Fibroblast of skin of abdomen (primary cell): ENCODE measurements at regions not wholly inside any gene's neighbourhood (a gene's known extent, or its start where the extent isn't known, plus 50 kb on each side); places are given as distances from the start of the nearest gene placed in this dataset.
"Not testable (repeated sequence)": the region's sequence is repeated elsewhere in the genome, so short reads cannot be mapped to it uniquely, and the experiment has no call there.

Experiments
- DNase-seq: peaks from one replicate; pipeline ENCODE4 v3.0.0-alpha.2; 2013

DNA sequence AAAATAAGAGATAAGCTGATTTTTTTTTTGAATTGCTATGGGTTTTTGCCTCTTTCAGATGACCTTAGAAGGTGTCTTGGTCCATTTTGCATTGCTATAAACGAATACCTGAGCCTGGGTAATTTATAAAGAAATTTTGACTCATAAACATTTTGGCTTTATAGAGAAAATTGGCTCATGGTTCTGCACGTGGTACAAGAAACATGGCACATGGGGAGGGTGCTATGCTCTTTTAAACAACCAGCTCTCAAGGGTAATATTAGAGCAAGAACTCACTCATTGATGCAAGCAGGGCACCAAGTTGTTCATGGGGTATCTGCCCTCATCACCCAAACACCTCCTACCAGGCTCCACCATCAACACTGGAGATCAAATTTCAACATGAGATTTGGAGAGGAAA is 408.8 kb downstream of the NUP35 start:
- DNase-seq = no peak

DNA sequence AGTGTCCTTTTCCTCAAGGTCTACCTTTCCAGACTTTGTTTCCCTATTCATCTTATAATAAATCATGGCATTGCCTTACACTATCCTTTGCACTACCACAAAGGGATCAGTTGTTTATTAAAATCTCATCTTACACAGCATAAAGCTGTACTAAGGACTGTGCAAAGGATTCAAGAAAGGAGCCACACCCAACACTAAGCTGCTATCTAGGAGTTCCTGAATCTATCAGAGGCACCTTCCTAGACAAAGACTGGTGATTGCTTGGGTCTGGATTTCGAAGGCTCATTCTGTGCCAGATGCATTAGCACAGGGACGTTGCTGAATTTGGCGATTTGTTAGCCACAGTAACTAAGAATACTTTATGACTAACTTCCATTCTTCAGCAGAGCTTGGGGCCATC is 412.0 kb downstream of the NUP35 start:
- no peak for DNase-seq

DNA sequence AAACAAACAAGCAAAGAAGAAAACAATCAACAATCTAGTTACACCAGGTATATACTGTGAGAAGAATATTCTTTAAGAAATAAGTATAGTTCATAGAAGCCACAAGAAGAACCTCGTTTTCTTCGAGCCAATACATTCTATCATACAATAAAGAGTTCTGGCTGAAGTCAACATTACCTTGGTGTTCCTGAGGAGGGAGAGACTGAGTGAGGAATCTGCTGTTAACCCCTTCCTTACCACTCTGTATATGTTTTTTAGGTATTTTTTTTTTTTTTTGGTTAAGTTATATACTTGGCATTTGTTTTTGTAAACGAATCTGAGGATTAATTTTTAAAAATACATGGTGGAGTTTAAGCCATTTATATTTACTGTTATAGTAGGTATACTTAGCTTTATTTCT is 412.5 kb downstream of the NUP35 start:
- no peak for DNase-seq

DNA sequence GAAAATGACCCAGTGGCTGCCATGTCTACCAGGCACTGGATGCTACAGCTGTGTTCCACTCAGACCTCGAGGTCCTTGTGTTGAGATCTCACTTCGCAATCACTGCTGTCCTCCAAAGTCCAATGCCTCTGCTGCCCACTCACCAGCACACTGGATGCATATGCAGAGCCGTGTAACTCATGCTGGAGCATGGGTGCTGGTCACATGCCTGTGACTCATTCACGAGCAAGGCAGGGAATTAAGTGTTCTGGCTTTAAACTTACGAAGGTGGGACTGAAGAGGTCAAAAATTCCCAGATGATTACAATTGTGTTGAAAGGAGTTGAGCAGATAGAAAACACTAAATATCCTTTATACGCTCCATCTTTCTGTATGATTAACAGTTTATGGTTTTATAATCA is 417.5 kb downstream of the NUP35 start:
- peak; percentile 5 for DNase-seq

DNA sequence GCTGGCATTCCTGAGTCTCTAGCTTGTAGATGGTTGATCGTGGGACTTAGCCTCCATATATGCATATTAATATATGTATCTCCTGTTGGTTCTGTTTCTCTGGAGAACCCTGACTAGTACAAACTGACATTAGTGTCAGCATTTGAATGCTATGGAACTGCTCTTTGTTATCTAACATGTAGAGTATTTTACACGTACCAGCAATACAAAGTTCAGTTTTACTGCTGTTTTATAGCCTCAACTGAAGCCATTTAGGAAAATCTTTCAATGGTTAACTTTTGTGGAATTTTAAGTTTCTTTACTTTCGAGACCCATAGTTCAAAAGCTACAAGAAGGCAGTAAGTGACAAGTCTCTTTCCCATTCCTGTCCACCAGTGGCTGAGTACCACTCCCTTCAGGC is 418.4 kb downstream of the NUP35 start:
- no peak for DNase-seq

DNA sequence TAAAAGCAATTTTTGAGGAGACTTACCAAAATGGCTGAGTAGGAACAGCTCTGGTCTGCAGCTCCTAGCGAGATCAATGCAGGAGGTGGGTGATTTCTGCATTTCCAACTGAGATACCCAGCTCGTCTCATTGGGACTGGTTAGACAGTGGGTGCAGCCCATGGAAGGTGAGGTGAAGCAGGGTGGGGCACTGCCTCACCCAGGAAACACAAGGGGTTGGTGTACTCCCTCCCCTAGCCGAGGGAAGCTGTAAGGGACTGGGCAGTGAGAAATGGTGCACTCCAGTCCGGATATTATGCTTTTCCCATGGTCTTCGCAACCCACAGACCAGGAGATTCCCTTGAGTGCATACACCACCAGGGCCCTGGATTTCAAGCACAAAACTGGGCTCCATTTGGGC is 419.0 kb downstream of the NUP35 start:
- no peak for DNase-seq

DNA sequence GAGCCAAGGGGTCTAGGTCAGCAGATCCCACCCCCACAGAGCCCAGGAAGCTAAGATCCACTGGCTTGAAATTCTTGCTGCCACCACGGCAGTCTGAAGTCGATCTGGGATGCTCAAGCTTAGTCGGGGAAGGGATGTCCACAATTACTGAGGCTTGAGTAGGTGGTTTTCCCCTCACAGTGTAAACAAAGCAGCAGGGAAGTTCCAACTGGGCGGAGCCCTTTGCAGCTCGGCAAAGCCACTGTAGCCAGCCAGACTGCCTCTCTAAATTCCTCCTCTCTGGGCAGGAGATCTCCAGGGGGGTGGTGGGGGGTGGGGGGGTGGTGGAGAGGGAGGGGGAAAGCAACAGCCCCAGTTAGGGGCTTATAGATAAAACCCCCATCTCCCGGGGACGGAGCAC is 419.5 kb downstream of the NUP35 start:
- DNase-seq = no peak

DNA sequence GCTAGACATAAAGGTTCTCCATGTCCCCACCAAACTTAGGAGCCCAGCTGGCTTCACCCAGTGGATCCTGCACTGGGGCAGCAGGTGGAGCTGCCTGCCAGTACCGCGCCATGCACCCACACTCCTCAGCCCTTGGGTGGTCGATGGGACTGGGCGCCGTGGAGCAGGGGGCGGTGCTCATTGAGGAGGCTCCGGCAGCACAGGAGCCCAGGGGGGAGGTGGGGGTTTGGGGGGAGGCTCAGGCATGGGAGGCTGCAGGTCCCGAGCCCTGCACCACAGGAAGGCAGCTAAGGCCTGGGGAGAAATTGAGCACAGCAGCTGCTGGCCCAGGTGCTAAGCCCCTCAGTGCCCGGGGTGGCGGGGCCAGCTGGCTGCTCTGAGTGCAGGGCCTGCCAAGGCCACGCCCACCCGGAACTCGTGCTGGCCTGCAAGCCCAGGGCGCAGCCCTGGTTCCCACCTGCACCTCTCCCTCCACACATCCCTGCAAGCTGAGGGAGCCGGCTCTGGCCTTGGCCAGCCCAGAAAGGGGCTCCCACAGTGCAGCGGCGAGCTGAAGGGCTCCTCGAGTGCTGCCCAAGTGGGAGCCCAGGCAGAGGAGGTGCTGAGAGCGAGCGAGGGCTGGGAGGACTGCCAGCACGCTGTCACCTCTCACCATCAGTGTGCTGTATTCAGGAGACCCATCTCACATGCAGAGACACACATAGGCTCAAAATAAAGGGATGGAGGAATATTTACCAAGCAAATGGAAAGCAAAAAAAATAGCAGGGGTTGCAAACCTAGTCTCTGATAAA is 422.5 kb downstream of the NUP35 start:
- DNase-seq = not testable (repeated sequence)

DNA sequence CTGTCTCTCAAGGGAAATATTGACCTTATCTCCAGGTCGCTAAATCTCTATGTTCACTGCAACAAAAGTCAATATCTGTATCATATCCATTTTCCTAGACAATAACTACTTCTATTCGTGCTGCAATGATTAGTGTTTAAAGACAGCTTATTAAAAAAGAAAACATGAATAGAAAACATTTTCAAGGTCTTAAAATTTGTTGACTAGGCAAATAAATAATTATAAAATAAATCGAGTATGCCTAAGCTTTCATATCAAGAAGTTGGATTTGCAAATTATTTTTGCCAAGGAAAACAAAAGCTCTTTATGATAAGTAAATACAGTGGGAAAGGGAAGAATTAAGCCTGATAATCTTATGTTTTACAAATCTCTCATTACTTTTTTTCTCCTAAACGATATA is 428.5 kb downstream of the NUP35 start:
- no peak for DNase-seq

DNA sequence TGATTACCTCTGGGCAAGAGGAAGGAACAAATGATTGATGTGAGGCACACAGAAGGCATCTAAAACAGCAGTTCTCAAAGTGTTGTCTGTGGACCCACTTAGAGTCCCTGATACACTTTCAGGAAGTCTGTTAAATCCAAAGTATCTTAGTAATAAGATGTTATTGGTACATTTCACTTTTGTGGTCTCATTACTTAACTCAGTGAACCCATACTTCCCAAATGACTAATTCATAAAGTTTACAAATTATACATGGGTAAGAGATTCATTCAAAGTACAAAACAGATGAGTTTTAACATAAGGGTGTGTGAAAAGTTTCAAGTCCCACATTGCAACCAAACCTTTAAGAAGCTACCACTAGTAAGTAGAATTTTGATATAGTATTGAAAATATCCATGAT is 440.5 kb downstream of the NUP35 start:
- DNase-seq = peak; percentile 9

DNA sequence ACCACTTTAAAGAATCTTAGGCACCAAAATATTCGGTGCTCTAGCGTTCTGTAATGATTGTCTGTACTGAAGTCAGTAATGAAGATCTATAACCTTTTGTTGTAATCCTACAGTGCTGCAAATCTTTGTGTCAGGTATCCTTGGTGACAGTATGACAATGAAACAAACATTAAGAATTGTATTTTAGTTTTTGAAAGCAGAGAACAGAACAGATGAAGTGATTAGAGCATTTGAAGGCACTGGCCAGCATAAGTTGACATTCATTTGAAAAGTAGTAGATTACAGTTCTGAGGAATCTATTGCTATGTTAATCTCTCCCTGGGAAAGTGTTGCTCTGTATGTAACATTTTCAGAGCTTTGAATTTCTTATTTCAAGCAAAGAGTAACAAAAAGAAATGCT is 451.2 kb downstream of the NUP35 start:
- no peak for DNase-seq

DNA sequence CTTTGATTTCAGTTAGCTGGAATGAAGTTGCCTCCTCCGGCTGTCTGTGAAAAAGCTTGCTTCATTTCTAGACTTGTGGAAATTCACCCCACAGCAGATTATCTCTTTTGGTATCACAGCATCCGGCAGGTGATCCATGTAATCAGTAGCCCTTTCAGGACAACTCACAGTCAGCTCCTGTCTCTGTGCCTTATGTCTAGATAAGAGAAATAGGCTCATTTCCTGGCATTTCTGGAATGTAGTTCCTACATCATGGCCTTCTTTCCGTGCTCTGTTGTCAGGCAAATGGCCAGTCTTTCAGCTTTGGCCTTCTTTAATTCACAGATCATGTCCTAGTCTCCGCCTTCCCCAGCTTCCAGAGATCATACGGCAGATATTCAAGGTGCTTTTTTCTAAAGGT is 455.4 kb downstream of the NUP35 start:
- no peak for DNase-seq

DNA sequence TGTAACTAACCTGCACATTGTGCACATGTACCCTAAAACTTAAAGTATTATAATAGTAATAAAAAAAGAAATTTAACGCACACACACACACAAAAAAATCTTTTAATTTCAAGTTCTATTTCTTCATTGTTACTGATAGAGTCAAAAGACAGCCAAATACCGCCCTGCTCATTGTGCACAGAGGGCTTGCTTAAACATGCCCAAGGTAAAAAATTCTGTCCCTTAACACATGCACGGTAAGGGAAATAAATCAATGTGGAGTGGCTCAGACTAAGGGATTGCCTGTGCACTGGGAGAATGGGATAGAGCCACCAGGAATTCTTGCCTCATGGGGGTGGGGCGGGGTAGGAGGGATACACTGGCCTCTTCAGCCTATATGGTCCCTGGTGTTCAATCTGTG is 468.0 kb downstream of the NUP35 start:
- DNase-seq = no peak

DNA sequence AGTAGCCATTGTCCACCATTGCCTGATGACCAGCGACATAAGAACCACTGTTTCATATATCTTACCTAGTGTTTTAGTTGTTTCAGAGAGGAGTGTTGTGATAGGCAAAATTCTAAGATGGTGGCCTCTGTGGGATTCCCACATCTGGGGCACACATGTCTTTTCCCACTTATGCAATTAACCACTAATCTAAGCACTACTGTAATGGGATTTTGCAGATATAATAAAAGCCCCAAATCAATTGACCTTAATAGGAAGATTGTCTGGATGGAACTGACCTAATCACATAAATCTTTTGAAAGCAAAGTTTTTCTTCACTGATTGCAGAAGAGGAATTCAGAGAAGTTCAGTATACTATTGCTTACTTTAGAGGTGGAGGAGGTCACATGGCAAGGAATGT is 469.9 kb downstream of the NUP35 start:
- DNase-seq = no peak

DNA sequence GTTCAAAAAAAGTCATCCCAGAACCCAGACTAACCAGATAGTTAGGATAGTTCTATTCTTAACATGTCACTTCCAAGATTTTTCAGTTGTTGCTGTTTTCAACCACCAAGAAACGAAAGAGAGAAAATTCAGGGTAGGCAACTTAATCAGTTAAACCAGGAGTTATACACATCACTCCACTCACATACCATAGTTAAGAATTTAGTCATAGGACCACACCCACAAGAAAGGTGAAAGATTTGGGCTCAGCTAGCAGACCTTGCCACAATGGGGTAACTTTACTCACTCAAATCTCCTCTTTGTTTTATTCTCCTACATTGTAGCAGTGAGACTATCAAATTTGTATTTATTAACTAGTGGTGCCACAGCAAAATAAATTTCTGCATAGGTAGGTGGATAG is 473.6 kb downstream of the NUP35 start:
- no peak for DNase-seq

DNA sequence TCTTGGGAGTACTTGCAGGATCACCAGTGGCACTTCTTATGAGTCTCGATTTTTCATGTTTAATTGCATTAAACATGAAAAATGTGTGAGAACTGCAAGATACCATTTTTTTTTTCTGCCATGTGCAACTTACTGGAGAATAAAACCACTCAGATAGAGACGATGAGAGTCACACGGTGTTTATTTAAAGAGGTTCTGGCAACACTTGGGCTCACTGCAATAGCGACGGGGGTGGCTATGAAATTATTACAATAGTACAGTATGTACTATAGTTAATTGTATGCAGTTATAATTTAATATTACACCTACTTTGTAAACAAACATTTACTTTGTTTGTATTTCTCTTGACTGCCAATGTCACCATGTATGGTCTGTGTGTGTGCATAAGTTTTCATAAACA is 479.8 kb downstream of the NUP35 start:
- no peak for DNase-seq

DNA sequence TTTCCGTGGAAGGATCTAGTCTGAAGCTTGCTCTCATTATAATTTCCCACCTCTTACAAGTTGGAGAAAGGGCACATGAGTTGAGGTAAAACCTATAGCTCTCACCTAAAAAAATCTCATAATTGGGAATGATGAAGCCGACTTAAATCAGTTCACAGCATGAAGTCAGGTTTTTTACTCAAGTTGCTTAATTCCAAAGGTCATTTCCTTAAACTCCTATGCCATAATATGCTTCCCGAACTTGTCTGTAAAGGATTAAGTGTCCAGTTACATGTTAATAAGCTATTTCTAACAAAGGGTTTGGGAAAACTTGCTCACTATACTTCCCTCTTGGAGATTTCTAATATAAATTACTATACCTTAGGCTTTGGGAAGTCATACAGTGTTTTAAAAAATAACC is 481.2 kb downstream of the NUP35 start:
- no peak for DNase-seq

DNA sequence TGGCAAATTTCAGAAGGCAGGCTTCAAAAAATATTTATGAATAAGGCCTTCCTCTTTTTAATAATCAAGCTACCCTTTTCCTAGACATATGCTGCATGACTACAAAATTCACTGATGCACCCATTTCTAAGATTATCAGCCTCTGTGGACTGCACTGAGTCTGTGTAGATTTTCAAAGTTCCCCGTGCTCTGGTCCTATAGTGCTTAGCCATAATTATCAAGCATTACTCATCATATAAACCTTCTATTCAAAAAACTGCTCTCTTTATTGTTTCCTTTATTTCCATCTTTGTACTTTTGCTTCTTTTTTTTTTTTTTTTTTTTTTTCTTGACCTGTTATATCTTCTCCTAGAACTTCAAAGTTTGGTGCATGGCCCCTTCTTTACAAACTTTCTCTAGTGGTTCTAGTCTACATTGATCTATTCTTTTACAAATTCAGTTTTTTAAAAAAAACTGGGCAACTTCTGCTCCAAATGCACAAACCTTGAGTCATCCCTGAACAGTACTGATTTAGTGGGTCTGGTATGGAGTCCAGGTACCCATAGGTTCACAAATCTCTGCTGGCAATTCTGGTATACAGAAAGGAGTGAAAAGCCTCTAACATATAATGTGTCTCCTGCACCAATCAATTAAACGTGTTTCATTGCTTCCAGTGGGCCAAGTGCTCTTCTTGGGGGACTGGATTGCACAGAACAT is 481.9 kb downstream of the NUP35 start:
- DNase-seq = no peak

DNA sequence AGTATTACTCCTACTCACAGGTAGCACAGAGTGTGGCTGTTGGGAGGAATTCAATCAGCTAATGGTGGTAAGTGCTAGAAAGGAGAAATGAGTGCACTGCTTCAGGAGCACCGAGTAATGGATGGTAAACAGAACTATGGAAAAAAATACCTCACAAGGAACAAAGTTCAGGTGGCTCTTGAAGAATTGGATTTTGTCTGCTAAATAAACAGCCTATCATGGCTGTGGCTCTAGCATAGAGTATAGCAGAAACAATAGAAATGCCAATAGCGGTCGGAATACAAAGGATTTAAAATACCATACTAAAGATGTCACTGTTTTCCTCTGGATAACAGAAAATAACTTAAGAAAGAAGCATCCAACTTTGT is 482.5 kb downstream of the NUP35 start:
- no peak for DNase-seq

DNA sequence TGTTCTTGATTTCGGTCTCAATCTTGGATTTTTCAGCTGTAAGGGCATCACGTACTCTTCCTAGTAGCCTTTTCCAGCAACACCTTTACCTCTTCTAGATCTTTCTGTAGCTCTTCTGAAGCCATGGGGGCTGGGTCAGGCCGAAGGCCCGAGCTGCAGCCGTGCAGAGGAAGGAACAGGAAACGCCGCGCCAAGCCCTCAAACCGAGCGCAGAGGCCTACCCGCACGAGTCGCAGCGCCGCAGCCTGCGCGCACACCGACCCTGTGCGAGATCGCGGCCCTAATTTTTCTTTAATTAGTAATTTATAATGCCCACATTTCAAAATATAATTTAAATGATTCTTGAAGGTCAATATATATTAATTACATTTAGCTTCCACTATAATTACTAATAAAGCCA is 483.8 kb downstream of the NUP35 start:
- DNase-seq = no peak

DNA sequence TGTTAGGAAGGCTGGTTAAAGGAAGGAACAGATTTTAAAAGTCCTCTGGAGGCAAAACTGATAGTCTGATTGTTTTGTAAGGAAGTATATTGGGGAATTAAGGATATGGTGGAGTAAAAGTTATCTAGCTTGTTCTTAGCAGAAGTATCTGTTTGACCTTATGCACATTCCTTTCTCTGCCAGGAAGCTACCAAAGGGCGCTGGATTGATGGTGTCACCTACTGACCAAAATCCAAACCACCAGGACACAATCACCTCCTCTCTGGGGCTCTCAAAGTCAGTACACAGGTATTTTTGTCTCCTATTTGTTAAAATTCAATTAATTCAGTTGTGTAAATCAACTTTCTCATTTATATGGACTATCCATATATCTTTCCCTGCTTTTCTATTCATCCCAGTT is 484.5 kb downstream of the NUP35 start:
- DNase-seq = no peak

DNA sequence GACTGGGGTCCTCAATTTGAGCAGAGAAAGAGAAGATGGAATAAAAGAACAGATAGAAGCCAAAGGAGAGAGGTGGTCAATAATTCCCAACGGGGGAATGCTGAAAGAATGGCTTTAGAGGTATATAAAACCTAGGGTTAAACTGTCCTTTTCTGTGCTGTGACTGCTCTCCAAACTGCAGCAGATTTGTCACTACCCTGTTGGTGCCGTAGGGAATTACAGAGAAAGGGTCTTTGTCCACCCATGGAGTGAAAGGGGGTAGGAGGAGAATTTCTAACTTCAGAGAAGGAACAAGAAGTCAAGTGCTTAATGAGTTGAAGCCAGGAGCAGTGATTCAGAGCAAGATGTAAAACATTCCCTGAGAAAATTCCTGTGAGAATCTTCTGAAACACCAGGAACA is 486.5 kb downstream of the NUP35 start:
- DNase-seq = no peak

DNA sequence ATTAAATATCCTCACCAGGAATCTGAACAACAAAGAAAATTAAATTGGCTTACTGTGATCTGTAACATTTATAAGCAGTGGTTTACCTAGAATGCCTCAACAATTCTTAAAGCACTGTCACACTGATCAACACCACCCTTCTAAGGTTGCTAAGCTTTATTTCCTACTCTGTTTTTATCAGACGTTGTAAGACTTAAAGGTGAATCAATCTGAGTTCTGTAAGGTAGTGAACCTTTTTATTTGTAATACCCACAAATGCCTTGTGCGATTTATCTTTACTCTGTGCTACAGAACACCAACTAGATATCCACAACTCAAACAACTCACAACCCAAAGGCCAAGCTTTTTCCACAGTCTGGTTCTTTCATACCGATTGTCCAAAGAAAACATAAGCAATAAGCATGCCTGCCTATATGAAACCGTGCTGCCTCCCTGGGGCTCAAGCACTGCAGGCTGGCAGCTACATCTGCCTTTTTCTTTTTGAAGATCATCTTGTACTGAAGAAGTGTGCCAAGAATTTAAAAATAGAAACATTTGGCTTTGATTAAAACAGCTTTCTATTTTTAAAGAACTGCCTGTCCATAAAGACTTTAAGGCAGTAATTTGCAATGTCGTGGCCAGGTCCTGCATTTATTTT is 490.7 kb downstream of the NUP35 start:
- peak; percentile 23 for DNase-seq

DNA sequence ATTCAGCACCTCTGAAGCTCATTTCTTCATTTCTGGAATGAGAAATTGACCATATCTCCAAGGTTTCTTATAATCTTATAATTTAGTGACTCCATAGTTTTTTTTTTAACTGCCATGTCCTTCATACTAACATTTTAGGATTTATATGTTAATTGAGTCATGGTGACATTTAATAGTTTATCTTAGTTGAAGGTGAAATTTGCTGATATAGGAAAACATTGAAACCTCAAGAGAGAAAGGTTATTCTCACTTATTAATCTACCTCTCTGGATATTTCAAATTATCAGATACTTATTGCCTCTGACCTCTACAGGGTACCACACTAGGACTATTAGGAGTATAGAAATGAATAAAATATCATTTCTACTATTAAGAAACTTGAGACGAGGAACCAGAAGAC is 499.0 kb downstream of the NUP35 start:
- DNase-seq = no peak
